Amygdala (tissue), 56 donors: ENCODE measurements at regions not wholly inside any gene's neighbourhood (a gene's known extent, or its start where the extent isn't known, plus 50 kb on each side); places are given as distances from the start of the nearest gene placed in this dataset.
"Not testable (repeated sequence)": the region's sequence is repeated elsewhere in the genome, so short reads cannot be mapped to it uniquely, and the experiment has no call there.

ENCODE experiments used
- DNase-seq, 56 donors: peaks; one replicate each; lab custom pipeline; 2025; lab: John Stamatoyannopoulos, UW

DNA sequence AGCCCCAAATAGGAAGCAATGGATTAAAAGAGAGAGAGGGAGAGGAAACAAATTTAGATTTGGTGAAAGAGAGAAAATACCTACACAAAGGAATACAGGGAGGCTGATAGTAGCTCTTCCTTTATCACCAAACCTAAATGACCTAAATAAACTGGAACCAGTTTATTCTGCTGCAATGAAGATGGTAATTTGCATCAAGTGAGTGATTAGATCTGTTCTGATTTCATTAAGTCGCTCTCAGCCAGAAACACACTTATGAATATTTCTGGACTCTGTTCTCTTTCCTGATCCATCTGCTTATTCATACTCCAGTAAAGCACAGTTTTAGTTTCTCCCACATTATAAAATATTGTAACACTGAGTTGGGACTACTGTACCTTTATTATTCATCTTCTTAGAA lies 83.4 kb upstream of the BMP5 start:
- no peak for DNase-seq

DNA sequence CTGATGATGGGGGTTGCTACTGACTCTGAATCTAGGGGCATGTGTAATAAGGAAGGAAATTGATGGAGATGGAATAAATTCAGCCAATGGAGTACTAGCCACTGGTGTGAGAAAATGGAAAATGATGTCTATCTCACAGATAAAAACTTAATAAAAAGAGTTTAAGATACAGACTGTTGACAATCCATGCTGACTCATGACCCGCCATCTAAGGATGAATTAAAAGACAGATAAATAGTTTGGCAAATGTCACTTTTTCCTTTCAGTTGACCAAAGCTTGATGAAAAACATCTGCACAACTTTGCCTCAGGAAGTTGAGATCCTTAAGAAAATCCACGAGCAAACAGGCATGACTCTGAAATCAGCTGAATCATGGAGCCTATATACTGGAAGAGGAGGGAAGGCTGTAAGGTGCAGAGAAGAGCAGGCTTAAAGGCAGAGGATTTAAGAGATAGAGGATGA lies 82.6 kb upstream of the BMP5 start:
- no peak for DNase-seq

GRCh38 chr6:55955684-55956083 lies 80.3 kb upstream of the BMP5 start:
- DNase-seq: no peak

GRCh38 chr6:55954436-55954835 lies 79.0 kb upstream of the BMP5 start:
- no peak for DNase-seq

DNA sequence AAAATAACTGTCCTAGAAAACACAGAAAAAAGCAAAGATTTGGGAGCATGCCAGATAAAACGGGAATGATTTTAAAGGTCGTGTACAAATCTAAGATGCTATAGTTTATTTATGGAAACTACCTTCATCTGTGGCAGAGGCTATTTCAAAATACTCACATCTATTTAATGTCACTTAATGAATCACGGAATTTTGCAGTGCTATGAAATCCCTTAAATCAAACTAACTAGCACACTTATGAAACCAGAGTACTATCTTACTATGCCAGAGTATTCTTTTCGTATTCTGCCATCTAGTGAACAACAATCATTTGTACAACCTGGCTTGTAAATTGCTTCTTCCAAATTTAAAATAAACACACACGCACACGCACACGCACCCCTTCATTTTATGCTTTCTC lies 77.9 kb upstream of the BMP5 start:
- DNase-seq: no peak

DNA sequence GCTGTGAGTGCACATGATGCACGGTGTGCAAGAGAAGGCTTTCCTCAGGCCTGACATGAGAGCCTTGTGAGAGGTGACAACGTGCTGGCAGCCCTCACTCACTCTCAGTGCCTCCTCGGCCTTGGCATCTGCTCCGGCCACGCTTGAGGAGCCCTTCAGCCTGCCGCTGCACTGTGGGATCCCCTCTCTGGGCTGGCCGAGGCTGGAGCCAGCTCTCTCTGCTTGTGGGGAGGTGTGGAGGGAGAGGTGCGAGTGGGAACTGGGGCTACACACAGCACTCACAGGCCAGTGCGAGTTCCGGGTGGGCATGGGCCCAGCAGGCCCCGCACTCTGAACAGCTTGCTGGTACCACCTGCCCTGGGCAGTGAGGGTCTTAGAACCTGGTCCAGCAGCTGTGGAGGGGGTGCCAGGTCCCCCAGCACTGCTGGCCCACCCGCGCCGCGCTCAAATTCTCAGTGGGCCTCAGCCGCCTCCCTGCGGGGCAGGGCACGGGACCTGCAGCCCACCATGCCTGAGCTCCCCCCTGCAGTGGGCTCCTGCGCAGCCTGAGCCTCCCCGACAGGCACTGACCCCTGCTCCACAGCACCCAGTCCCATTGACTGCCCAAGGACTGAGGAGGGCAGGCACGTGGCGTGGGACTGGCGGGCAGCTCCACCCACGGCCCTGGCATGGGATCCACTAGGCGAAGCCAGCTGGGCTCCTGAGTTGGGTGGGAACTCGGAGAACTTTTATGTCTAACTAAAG lies 74.9 kb upstream of the BMP5 start:
- no peak for DNase-seq

GRCh38 chr6:55943329-55943728 lies 67.9 kb upstream of the BMP5 start:
- DNase-seq: no peak

- no peak for DNase-seq
These were observed 66.3 kb upstream of the BMP5 start for GRCh38 chr6:55941702-55942101.

DNA sequence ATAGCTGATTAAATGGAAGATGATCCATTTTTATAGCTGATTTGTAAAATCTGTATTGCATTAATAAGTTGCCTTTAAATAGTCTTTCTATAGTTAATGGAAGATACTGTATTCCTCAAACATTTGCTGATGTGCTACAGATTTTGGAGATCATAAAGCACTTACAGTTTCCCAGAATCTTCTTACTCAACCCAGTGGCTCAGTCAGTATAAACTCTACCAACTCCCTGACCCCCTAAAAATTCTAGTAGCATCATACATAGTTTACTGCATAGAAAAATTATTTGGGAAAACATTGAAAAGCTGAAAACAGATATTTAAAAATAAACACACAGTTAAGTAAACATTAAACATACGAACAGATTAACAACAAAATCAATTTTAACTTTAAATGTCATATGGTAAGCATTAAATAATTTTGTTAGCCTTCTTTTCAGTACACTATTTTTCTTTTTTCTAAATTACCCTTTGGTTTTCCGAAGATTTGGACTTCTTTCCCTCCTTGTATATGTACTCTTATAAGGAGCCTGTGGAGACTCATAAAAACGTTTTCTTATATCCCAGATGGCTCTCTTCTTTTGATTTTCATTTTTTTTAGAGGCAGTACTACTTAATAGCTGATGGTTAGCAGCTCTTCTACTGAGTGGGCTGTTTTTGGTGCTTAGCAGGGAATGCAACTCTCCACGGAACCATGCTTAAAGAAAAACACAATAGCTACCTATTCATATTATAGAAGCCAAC lies 62.7 kb upstream of the BMP5 start:
- DNase-seq: no peak

- DNase-seq: no peak
These were observed 62.0 kb upstream of the BMP5 start for GRCh38 chr6:55937261-55937947.

DNA sequence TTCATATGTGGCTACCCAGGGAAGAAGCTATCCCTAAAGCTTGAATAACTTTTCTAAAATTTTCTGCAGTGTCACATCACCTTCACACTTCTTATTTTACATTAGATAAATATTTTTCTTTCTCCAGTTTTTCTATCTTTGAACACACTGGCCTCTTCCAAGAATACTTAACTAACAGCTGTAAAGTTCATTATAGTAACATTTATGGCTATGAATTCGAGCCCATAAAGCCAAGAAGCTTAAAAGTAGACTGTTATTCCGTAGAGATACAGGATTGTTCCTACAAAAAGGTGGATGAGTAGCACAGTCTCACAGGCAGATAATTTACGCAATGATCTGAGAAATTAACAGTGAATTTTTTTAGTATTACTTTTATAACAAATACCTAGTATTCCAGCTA lies 55.7 kb upstream of the BMP5 start:
- DNase-seq: no peak

DNA sequence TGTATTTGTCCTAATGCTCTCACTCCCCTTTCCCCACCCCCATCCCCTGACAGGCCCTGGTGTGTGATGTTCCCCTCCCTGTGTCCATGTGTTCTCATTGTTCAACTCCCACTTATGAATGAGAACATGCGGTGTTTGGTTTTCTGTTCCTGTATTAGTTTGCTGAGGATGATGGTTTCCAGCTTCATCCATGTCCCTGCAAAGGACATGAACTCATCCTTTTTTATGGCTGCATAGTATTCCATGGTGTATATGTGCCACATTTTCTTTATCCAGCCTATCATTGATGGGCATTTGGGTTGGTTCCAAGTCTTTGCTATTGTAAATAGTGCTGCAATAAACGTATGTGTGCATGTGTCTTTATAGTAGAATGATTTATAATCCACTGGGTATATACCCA lies 52.3 kb upstream of the BMP5 start:
- DNase-seq: not testable (repeated sequence)

GRCh38 chr6:55925292-55925691 lies 49.9 kb upstream of the BMP5 start:
- no peak for DNase-seq
